IPS DF 4.7 (cell line): ENCODE measurements at regions not wholly inside any gene's neighbourhood (a gene's known extent, or its start where the extent isn't known, plus 50 kb on each side); places are given as distances from the start of the nearest gene placed in this dataset.
"Not testable (repeated sequence)": the region's sequence is repeated elsewhere in the genome, so short reads cannot be mapped to it uniquely, and the experiment has no call there.

Source experiments
- DNase-seq: peaks from one replicate; pipeline ENCODE4 v3.0.0-alpha.2; 2013; ENCODE audit warnings: low spot score; ENCODE audit errors: extremely low read depth

DNA sequence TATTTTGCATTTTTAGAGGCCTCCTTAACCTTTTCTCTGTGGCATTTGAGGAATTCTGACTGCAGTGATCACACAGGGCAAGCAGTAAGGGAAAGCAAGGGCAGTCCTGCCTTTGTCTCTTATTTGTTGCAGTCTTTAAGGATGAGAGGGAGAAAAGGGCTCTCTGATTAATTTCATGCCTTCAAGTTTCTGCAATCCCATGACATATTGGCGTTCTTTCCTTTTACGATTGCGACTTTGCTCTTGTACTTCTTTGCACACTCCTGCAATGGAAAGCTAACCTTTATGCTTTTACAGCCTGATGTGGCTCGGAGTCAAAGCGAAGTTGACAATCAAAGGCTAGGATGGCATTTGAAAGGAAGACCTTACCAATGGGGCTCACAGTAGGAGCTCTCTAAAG is 698.4 kb downstream of the DNAH5 start:
- no peak for DNase-seq

DNA sequence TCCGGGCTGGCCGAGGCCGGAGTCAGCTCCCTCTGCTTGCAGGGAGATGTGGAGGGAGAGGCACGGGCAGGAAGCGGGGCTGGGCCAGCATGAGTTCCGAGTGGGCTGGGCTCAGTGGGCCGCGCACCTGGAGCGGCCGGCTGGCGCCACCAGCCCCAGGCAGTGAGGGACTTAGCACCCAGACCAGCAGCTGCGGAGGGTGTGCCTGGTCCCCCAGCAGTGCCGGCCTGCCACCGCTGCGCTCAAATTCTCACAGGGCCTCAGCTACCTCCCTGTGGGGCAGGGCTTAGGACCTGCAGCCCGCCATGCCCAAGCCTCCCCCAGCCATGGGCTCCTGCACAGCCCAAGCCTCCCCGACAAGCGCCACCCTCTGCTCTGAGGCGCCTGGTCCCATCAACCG is 700.3 kb downstream of the DNAH5 start:
- DNase-seq: no peak

DNA sequence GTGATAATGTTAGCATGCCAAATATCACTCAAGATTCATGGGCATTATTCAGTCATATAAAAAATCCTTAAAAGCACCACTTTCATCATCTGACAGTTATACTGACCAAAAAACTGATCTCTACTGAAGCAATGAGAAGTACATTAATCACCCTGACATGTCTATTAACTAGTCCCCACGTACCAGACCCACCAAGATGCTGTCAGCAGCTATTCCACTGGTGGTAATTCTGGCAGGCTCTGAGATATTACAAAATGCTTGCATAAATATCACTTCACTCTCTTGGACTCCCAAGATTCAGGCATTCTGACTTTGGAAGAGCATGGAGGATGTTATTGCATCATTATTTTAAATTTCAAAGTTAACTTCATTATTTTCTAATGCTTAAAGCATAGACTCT is 717.0 kb downstream of the DNAH5 start:
- no peak for DNase-seq

DNA sequence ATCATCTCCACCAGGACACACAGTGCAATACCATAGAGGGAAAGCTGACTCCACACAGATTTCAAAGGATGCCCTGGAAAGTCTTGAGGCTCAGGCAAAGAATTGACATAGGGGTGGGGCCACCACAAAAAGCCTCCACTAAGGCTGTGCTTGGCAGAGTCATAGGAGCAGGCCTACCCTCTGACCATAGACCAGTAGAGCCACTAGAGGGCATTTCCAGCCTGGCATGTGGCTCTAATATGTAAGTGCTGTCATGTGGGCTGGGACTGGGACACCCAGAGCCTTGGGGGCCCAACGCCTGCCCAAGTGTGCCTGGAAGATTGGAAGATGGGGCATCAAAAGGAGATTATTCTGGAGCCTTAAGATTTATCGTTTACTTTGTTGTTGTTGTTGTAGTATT is 726.0 kb downstream of the DNAH5 start:
- DNase-seq: peak; percentile 3

DNA sequence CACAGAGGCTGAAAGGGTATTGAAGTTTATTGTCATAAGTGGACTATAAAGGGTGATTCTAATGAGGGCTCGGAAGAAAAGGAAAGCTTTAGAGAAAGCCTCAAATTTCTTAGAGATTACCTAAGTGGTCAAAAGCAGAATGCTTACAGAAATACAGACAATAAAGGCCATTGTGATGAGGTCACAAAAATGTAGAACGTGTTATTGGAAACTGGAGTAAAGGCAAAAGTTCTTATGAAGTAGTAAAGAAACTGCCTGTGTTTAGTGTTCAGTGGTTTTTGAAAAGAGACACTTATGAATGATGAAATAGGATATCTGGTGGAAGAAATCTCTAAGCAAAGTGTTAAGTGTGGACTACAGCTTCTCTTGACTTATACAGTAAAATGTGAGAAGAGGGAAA is 726.9 kb downstream of the DNAH5 start:
- DNase-seq: no peak

DNA sequence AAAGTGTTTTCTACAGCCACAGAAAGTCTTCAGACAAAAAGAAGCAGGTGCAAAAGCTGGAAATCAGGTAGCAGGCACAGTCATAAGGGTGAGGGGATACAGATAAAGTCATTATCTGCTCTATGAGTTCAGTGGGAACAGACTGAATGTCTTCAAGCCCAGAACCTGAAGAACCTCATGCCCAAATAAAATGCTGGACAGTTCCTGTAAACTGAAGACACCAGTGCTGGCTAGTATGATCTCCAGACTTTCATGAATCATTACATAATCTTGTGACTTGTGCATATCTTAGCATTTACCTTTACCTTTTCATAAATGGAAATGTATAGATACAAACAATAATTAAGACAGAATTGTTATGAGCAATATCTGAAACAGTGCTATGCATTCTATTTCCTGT is 728.7 kb downstream of the DNAH5 start:
- no peak for DNase-seq

- DNase-seq: no peak
These were observed 729.1 kb downstream of the DNAH5 start for GRCh38 chr5:13215370-13215769.

- no peak for DNase-seq
These were observed 730.3 kb downstream of the DNAH5 start for GRCh38 chr5:13214182-13214581.

- no peak for DNase-seq
These were observed 731.6 kb downstream of the DNAH5 start for GRCh38 chr5:13212886-13213285.

DNA sequence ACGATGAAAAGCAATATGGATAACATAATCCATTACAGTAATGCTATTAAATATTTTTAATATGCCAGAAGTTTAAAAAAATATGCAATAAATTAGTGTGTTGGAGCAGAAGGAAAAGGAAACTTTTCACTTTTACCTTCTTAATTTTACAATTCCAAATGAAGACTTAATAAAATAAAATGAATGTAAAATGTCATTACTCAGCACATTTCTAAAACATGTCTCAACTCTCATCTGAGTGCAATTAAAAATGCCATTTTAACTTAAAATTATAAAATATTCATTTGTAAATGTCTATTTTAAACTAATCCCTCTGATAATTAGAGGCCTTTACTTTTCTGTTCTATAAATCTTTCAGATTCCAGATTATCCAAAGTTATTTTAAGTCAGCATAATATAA is 733.4 kb downstream of the DNAH5 start:
- no peak for DNase-seq

DNA sequence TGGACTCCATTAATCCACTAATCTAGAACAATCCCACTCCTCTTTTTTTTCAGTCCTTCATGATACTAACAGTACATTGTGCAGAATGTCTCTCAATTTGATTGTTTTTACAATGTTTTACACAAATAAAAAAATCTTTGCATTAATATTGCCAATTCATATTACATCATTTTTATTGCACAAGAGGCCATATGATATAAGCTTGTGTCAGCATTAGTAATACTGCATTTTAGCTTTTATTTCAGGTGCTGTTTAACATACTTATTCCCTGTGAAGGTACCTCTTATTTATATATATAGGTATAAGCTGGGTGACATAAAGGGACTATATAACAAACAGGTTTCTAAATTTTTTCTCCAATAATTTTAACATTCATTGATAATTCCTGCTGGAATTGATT is 737.4 kb downstream of the DNAH5 start:
- no peak for DNase-seq

DNA sequence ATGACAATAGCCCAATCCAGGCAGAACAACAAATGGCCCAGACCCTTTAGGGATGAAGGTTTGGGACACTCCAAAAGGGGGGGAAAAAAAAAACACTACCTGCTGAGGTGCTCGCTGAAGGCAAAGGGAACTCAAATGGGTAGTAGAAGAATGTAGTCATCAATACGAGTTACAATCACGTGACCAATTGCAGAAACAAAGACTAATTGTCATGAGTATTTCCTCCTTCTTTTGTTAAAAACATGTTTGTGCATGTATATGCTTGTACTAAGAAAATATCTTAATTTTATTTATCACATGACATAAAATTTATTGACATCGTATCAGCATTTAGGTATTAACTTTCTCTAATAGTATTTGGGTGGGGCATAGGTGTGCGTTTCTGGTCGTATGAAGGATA is 743.5 kb downstream of the DNAH5 start:
- DNase-seq: no peak

DNA sequence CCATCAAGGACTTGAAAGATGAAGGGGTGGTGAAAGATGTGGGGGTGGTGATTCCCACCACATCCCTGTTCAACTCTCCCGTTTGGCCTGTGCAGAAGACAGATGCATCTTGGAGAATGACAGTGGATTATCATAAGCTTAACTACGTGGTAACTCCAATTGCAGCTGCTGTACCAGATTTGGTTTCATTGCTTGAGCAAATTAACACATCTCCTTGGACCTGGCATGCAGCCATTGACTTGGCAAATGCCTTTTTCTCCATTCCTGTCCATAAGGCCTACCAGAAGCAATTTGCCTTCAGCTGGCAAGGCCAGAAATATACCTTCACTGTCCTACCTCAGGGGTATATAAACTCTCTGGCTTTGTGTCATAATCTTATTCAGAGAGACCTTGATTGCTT is 746.3 kb downstream of the DNAH5 start:
- not testable (repeated sequence) for DNase-seq

DNA sequence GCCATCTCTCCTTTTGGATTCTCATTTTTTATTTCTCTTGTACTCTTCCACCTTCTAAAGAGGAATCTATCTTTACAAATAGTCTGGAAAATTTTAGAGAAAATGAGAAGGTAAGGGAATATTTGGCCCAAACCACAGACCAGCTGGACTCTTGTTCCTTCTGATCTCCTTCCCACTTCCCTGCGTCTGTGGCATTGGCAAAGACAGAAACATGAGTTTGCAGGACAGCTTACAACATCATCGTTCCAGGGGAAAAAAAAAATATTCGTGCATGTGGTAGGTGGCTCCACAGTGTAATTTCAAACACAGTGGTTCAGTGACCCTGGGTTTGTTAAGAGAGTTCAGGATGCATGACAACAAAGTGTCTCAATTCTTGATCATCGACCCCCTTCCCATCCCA is 755.0 kb downstream of the DNAH5 start:
- no peak for DNase-seq

GRCh38 chr5:13188371-13188770 is 756.1 kb downstream of the DNAH5 start:
- DNase-seq: no peak

- DNase-seq: no peak
These were observed 757.3 kb downstream of the DNAH5 start for GRCh38 chr5:13187186-13187585.

GRCh38 chr5:13186177-13186576 is 758.3 kb downstream of the DNAH5 start:
- DNase-seq: no peak

DNA sequence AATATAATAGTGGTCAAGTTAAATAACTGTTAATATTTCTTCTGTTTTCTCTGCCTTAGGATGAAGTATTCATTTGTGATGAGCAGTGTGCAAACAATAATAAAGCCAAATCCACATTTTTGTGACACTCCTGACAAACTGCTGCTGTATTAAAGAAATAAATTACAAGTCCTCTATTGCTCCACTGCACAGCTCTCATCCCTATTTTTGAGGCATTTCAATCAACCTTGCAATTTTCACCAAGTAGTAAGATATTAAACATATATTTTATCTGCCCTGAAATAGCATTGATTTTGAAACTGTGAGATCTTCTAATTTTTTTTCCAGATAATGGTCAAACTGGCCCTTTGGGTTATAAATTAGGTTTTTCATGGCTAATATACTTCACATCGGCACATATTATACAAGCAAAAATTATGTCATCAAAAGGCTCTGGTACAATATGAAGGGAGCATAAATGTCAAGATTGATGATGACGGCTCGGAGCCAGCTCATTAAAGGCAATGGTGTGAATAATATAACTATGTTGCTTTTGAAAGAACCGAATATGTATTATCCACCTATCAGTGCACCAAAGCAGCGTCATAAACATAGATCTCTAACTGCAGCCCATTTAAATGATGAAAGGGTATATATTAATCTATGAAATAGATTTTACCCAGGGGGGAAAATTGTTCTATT is 764.9 kb downstream of the DNAH5 start:
- DNase-seq: no peak

- DNase-seq: no peak
These were observed 800.9 kb downstream of the DNAH5 start for GRCh38 chr5:13143630-13144029.

GRCh38 chr5:13143214-13143613 is 801.3 kb downstream of the DNAH5 start:
- DNase-seq: no peak

GRCh38 chr5:13133951-13134350 is 810.5 kb downstream of the DNAH5 start:
- no peak for DNase-seq

GRCh38 chr5:13115476-13115875 is 829.0 kb downstream of the DNAH5 start:
- DNase-seq: no peak

GRCh38 chr5:13108265-13108664 is 836.2 kb downstream of the DNAH5 start:
- no peak for DNase-seq

DNA sequence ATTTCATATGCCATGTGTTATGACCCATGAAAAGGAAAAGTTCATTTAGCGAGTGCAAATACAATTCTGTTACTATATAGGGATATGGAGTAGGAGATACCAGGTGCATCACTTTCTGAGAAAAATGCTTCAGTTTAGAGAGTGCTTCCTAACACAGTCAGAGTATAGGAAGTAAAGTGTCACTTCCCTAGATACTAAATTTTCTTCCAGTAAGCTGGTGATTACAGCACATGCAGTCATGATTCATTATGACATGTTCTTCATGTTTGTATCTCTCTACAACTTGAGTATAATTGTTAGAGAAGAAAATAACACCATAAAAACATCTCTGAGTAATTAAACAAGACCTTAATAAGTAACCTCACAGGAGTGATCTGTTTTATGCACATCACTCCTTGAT is 837.0 kb downstream of the DNAH5 start:
- DNase-seq: no peak
